Osteocyte (in vitro differentiated cells): ENCODE measurements at regions not wholly inside any gene's neighbourhood (a gene's known extent, or its start where the extent isn't known, plus 50 kb on each side); places are given as distances from the start of the nearest gene placed in this dataset.

Source experiments
- DNase-seq: peaks from one replicate; pipeline ENCODE4 v3.0.0; 2021; ENCODE audit warnings: mixed read lengths; ENCODE audit not compliant: unreplicated experiment; ENCODE audit errors: extremely low spot score
- H3K27ac Mint-ChIP-seq: one replicate; pipeline ENCODE4 v1.8.0; 2021; ENCODE audit warnings: mild to moderate bottlenecking, mixed read lengths; ENCODE audit not compliant: unreplicated experiment
- H3K27me3 Mint-ChIP-seq: one replicate; pipeline ENCODE4 v1.8.0; 2021; ENCODE audit warnings: mixed read lengths; ENCODE audit not compliant: unreplicated experiment
- H3K36me3 Mint-ChIP-seq: one replicate; pipeline ENCODE4 v1.8.0; 2021; ENCODE audit warnings: mixed read lengths; ENCODE audit not compliant: unreplicated experiment
- H3K4me1 Mint-ChIP-seq: one replicate; pipeline ENCODE4 v1.8.0; 2021; ENCODE audit warnings: mixed read lengths; ENCODE audit not compliant: unreplicated experiment
- H3K4me3 Mint-ChIP-seq: one replicate; pipeline ENCODE4 v1.8.0; 2021; ENCODE audit warnings: mild to moderate bottlenecking, moderate library complexity, mixed read lengths; ENCODE audit not compliant: unreplicated experiment
- H3K9me3 Mint-ChIP-seq: one replicate; pipeline ENCODE4 v1.8.0; 2021; ENCODE audit warnings: mixed read lengths; ENCODE audit not compliant: unreplicated experiment
- CTCF ChIP-seq: fragments of 200-600 bp; sonication (generic); IDR thresholded peaks from 2 replicates; pipeline ENCODE4 v1.5.0; 2021; ENCODE audit warnings: antibody characterized with exemption, mild to moderate bottlenecking, moderate library complexity

DNA sequence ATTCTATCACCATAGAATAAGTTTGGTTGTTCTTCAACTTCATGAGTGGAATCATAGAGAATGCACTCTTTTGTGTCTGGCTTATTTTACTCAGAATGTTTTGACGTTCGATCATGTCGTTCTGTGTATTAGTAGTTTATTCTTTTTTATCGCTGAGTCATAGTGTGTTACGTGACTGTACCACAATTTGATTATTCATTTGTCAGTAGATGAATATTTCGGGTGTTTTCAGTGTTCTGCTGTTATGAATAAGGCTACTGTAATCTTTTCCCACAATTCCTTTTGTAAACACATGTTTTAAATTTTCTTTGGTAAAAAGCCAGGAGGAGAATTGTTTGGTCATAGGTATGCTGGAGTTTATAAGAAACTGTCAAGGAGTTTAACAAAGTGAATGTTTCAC lies 279.9 kb upstream of the B3GAT1 start:
- Mint-ChIP-seq H3K4me3 (no peak overlapping the region), H3K36me3 (no peaks in the 10 kb centered on the region), H3K9me3 (peaks cover 3% of the 10 kb centered on the region), H3K27ac (no peak overlapping the region), H3K27me3 (peaks cover 16% of the 10 kb centered on the region), H3K4me1 (peaks cover 6% of the 10 kb centered on the region)
- DNase-seq, result no peak
- no peak for TF ChIP-seq CTCF

- Mint-ChIP-seq H3K27ac (no peak overlapping the region), H3K36me3 (no peaks in the 10 kb centered on the region), H3K4me1 (peaks cover 6% of the 10 kb centered on the region), H3K4me3 (no peak overlapping the region), H3K9me3 (peaks cover 3% of the 10 kb centered on the region), H3K27me3 (peaks cover 13% of the 10 kb centered on the region)
- TF ChIP-seq CTCF, result no peak
- no peak for DNase-seq
Observed at GRCh38 chr11:134691295-134691873, 279.3 kb upstream of the B3GAT1 start.

- no peak overlapping the region for H3K4me3 Mint-ChIP-seq
- H3K4me1 Mint-ChIP-seq, result peaks cover 6% of the 10 kb centered on the region
- no peak for TF ChIP-seq CTCF
- H3K36me3 Mint-ChIP-seq, result no peaks in the 10 kb centered on the region
- H3K27ac Mint-ChIP-seq, result no peak overlapping the region
- peaks cover 10% of the 10 kb centered on the region for H3K27me3 Mint-ChIP-seq
- H3K9me3 Mint-ChIP-seq, result peaks cover 3% of the 10 kb centered on the region
- DNase-seq, result no peak
Observed at GRCh38 chr11:134689886-134690285, 277.8 kb upstream of the B3GAT1 start.

DNA sequence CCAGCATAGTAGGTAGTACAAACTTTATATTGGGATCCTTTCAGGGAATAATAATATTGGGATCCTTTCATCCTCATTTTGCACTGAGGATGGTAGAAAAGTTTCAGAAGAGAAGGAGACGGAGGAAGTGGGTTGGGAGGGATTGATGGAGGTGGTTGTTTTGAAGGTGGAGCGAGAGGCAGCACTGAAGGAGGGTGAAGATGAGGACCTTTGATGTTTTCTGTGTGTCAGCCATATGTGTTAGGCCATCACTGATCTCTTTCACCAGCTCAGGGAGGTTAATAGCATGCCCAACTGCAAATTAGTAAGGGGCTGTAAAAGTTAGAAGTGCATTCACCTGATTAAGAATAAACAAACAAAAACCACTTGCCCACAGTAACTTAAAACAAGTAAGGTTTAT lies 275.5 kb upstream of the B3GAT1 start:
- Mint-ChIP-seq H3K4me3 (no peak overlapping the region), H3K27me3 (peaks cover 10% of the 10 kb centered on the region), H3K9me3 (peaks cover 3% of the 10 kb centered on the region)

More for the DNA sequence above, 275.5 kb upstream of the B3GAT1 start:
- Mint-ChIP-seq H3K4me1 (peaks cover 6% of the 10 kb centered on the region), H3K27ac (no peak overlapping the region), H3K36me3 (no peaks in the 10 kb centered on the region)
- no peak for DNase-seq
- TF ChIP-seq CTCF, result no peak
